PC-9 (cell line): ENCODE measurements at regions not wholly inside any gene's neighbourhood (a gene's known extent, or its start where the extent isn't known, plus 50 kb on each side); places are given as distances from the start of the nearest gene placed in this dataset.

Experiments
- CTCF ChIP-seq: fragments of 200-600 bp; sonication (generic); conservative IDR thresholded peaks from 2 replicates; pipeline ENCODE4 v1.6.1; 2017; ENCODE audit warnings: mixed run types, antibody characterized with exemption, mild to moderate bottlenecking, moderate library complexity
- EZH2 ChIP-seq: fragments of 200-600 bp; sonication (generic); IDR thresholded peaks from 2 replicates; pipeline ENCODE4 v1.8.0; 2017; ENCODE audit warnings: antibody characterized with exemption, low read depth

- no peak for TF ChIP-seq CTCF
- TF ChIP-seq EZH2: no peak
Observed at GRCh38 chr7:121560267-121560990, 164.3 kb upstream of the FAM3C start.
